ENCODE measurements at regions not wholly inside any gene's neighbourhood (a gene's known extent, or its start where the extent isn't known, plus 50 kb on each side); places are given as distances from the start of the nearest gene placed in this dataset.
"Not testable (repeated sequence)": the region's sequence is repeated elsewhere in the genome, so short reads cannot be mapped to it uniquely, and the experiment has no call there.

DNA sequence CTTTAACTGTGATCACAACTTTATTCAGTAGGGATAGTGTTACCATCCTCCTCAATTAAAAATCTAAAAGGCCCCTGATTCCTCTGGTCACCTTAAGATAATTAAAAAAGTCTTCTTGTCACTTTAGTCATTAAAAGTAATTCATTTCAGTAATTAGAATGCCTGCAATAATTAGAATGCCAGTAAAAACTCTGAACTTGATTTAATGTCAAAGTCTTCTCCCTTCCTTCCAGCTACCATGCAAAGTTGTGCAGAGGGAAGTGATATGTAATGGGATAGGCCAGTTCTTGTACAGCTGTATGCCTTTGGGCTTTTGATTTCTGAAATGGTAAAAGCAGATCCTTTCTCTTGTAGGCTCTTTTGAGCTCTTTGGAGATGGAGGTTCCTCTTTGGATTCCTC, 417.2 kb downstream of the ADAM29 start:
- in situ Hi-C loops (cut with HindIII; ENCODE audit: low sequenced_read_pairs): no loop called here
- H3K4me3 ChIP-seq (ENCODE audit: low read depth, low read length): no peak overlapping the region
- TF ChIP-seq, protein P1, sequence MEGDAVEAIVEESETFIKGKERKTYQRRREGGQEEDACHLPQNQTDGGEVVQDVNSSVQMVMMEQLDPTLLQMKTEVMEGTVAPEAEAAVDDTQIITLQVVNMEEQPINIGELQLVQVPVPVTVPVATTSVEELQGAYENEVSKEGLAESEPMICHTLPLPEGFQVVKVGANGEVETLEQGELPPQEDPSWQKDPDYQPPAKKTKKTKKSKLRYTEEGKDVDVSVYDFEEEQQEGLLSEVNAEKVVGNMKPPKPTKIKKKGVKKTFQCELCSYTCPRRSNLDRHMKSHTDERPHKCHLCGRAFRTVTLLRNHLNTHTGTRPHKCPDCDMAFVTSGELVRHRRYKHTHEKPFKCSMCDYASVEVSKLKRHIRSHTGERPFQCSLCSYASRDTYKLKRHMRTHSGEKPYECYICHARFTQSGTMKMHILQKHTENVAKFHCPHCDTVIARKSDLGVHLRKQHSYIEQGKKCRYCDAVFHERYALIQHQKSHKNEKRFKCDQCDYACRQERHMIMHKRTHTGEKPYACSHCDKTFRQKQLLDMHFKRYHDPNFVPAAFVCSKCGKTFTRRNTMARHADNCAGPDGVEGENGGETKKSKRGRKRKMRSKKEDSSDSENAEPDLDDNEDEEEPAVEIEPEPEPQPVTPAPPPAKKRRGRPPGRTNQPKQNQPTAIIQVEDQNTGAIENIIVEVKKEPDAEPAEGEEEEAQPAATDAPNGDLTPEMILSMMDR (IDR thresholded peaks at IDR 0.05; ENCODE audit: low read depth, low read length): no peak
- no peak for DNase-seq (ENCODE audit: low read depth, low spot score)

DNA sequence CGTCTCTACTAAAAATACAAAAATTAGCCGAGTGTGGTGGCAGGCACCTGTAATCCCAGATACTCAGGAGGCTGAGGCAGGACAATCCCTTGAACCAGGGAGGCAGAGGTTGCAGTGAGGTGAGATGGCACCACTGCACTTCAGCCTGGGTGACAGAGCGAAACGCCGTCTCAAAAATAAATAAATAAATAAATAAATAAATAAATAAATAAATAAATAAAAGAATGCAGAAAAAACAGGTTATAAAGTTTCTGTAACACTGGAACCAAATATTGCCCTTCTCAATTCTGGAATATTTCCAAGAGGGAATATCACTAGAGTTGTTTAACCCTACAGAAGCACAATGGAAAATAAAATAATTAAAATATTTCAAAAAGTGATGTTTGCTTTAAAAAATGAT, 418.4 kb downstream of the ADAM29 start:
- H3K4me3 ChIP-seq (ENCODE audit: low read depth, low read length); in situ Hi-C loops (cut with HindIII; ENCODE audit: low sequenced_read_pairs); DNase-seq (ENCODE audit: low read depth, low spot score): not testable (repeated sequence)

DNA sequence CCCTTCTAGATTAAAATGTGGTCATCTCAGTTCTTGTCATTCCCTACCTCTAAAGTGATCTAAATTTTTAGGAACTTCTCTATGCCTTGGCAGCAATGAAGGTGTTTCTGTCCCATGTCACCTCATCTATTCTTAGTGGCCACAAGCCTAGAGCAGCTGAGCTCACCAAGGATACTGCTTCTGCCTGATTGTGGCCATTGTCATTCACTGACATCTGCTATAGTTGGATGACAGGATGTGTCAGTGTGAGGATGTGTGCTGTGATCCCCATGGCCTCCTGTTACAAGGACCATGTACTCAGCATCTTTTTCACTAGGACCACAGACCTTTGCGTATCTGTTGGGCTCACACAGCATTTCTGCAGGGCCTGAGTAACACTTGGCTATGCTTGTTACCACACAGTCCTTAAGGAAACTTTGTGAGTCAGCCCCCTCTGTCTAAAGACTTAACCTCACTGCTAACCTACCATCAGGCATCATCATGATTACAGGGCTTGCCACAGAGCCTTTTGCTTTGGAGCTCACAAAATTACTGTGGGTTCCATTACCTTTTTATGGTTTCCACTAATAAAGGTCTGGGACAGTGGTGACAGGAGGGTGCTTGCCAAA, 421.0 kb downstream of the ADAM29 start:
- peak; percentile 67 for DNase-seq (ENCODE audit: low read depth, low spot score)
- in situ Hi-C loops (cut with HindIII; ENCODE audit: low sequenced_read_pairs): no loop called here
- H3K4me3 ChIP-seq (ENCODE audit: low read depth, low read length): no peak overlapping the region
- TF ChIP-seq, protein P1 (IDR thresholded peaks at IDR 0.05; ENCODE audit: low read depth, low read length): no peak

DNA sequence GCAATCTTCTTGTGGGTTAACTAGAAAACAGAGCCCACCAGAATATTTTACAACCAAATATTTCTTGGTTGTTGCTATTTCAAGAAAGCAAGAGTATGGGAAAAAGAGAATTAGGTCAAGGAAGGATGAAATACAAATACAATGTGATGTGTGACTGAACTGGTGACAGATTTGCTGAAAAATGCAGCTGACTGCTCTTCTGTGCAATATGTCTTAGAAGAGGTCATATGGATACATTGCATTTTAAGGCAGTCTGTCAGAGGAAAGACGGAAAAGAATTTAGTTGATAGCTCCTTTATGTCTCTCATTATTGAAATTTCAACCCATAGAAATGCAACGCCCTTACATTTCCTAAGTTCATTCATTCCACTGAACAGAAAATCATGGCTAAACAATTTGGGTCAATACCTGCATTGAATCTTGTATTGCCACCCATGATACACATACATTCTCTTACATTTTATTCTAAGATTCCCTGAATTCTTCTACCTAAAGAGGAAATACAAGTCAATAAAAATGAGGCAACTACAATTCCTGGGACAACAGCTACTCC, 423.1 kb downstream of the ADAM29 start:
- no peak for DNase-seq (ENCODE audit: low read depth, low spot score)
- no peak overlapping the region for H3K4me3 ChIP-seq (ENCODE audit: low read depth, low read length)
- TF ChIP-seq, protein P1 (IDR thresholded peaks at IDR 0.05; ENCODE audit: low read depth, low read length): no peak
- in situ Hi-C loops (cut with HindIII; ENCODE audit: low sequenced_read_pairs): no loop called here

DNA sequence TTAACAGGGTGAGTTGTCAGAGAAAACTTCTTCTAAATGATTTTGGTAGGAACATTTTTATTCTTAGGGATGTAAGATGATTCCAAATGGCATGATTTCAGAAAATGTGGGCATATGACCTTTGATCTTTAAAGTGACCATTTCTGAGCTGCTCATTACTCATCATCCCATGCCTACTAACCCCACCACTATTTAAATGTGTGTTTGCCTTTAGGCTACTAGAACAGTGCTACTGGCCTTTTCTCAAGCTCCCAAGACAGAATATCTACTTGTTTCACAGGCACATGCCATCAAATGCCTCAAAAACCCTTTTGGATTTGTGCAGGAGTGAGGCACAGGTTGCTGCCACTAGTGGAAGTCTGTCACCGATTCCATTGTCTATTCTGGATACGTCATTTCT, 428.2 kb downstream of the ADAM29 start:
- no peak for DNase-seq (ENCODE audit: low read depth, low spot score)
- in situ Hi-C loops (cut with HindIII; ENCODE audit: low sequenced_read_pairs): no loop called here
- no peak overlapping the region for H3K4me3 ChIP-seq (ENCODE audit: low read depth, low read length)
- TF ChIP-seq, protein P1 (IDR thresholded peaks at IDR 0.05; ENCODE audit: low read depth, low read length): no peak

DNA sequence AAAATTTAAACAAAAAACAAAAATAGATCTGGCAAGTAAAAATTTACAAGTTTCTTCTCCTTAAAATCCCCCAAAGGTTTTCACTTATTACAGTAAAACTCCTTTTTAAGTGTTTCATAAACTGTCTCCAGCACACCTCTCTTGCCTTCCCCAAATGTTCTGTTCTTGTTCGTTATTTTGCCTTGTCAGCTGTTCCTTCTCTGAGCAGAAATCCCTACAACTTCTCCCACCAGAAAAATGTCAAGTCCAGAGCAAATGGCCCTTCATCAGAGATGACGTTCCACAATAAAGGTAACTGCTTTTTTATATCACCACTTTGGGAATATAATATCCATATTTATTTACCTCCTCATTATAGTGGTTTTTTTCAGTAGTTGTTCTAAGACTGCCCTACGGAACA, 432.1 kb downstream of the ADAM29 start:
- in situ Hi-C loops (cut with HindIII; ENCODE audit: low sequenced_read_pairs): no loop called here
- DNase-seq (ENCODE audit: low read depth, low spot score): no peak

DNA sequence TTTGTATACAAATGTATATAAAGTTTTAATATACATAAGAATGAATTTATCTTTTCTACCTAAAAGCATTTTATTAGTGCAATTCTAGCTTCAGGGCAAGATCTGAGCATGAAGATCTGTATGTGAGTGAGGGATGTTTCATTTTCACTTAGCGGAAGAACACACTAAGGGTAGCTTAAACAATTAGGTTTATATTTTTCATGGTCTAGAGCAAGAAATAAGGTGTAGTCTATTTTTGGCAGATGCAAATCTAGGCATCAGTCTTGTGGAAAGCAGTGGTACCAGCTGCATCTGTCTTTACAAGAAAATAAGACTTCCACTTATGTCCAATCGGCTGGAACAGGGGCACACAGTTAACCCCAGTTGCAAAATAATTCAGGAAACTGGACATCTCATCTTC, 433.3 kb downstream of the ADAM29 start:
- H3K4me3 ChIP-seq (ENCODE audit: low read depth, low read length): no peak overlapping the region
- TF ChIP-seq, protein P1 (IDR thresholded peaks at IDR 0.05; ENCODE audit: low read depth, low read length): no peak
- in situ Hi-C loops (cut with HindIII; ENCODE audit: low sequenced_read_pairs): no loop called here
- DNase-seq (ENCODE audit: low read depth, low spot score): no peak

More for the DNA sequence above, 432.1 kb downstream of the ADAM29 start:
- H3K4me3 ChIP-seq (ENCODE audit: low read depth, low read length): no peak overlapping the region
- TF ChIP-seq, protein P1 (IDR thresholded peaks at IDR 0.05; ENCODE audit: low read depth, low read length): no peak
